ENCODE measurements at regions not wholly inside any gene's neighbourhood (a gene's known extent, or its start where the extent isn't known, plus 50 kb on each side); places are given as distances from the start of the nearest gene placed in this dataset.

DNA sequence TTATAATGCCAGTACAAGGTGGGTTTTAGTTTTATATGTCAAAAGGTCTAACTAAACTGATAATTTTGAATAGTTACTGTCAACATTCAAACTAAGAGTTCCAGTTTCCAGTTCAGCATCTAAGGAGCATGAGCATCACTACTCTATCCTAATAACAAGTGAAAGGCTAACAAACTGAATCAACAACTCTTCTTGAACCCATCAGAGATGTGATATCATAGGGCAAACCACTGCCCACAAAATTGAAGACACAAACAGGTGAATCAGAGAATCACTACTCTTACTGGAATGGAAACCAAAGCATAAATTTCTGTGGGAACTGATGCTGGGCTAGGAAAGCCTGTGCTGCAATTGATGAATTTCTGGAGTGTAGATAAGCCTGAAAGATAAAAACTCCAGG, 140.7 kb upstream of the GRIP1 start:
- TF ChIP-seq POLR2AphosphoS5 (IDR thresholded peaks at IDR 0.05; ENCODE audit: borderline replicate concordance, low read depth, low read length) (no peak), EZH2 (IDR thresholded peaks at IDR 0.05) (no peak), FOXP2 (optimal IDR thresholded peaks at IDR 0.05; ENCODE audit: control extremely low read depth, extremely low read length, insufficient read depth) (no peak)

Measured in SK-N-MC (cell line).